ENCODE measurements at regions not wholly inside any gene's neighbourhood (a gene's known extent, or its start where the extent isn't known, plus 50 kb on each side); places are given as distances from the start of the nearest gene placed in this dataset.

DNA sequence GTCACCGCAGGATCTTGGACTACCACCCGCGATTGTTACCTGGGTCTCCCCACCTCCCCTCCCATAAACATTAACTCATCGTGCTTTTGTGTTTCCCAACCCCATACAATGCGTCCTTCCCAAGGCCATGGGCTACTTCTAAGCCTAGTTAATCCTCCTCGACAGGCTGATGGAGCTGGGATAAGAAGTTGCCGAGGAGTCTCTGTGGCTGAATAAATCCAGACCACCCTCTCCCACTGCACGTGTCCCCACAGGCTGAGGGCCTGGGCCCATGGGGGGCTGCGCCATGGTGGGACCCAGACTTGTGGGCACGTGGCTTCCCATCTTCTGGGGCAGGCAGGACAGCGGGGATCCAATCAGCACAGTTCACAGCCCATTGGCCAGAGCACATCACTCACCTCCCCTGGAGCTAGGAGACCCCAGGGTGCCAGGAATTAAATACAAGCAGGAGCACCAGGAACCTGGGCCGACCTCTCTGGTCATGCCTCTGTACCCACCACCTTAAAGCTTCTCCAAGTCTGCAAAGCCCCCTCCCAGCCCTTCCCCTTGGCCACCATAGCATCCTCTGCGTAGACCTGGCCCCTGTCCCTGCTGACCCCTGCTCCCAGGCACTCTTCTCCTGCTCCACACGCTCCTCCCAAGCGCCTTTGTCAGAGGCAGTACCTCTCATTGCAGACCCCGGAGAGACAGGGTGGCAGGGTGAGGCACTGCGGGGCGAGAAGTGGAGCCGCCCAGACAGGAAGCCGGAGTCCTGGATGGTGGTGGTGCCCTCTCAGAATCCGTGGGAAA lies 51.0 kb upstream of the ID2 start:
- DNase-seq = no peak

- no peak for DNase-seq
Observed at GRCh38 chr2:8631465-8632005, 50.3 kb upstream of the ID2 start.

Measured in NCI-H1436 (cell line).